ENCODE measurements at regions not wholly inside any gene's neighbourhood (a gene's known extent, or its start where the extent isn't known, plus 50 kb on each side); places are given as distances from the start of the nearest gene placed in this dataset.

- Histone ChIP-seq H3K9ac (ENCODE audit: insufficient read depth in 1 of 2, low read length in 2 of 2) (no peak overlapping the region), H3K36me3 (ENCODE audit: control insufficient read depth in 4 of 4, insufficient read depth in 4 of 4, low read length in 4 of 4) (no peaks in the 10 kb centered on the region), H3K4me1 (ENCODE audit: control insufficient read depth in 5 of 5, insufficient read depth in 5 of 5, low read length in 5 of 5) (no peaks in the 10 kb centered on the region), H3K27me3 (ENCODE audit: control insufficient read depth in 3 of 3, insufficient read depth in 3 of 3, low read length in 2 of 3) (no peaks in the 10 kb centered on the region), H3K27ac (ENCODE audit: low read depth in 1 of 2, low read length in 1 of 2) (no peak overlapping the region), H3K4me3 (no peak overlapping the region), H3K9me3 (ENCODE audit: control insufficient read depth in 4 of 4, insufficient read depth in 3 of 4, low read length in 3 of 4) (peaks cover 0 to 1% (median 0%) of the 10 kb centered on the region in 4 donors)
- 70 to 75% methylated on average over 5 of the region's 5 CpGs for WGBS, 2 donors
- no peak for TF ChIP-seq CTCF (IDR thresholded peaks at IDR 0.05; ENCODE audit: control extremely low read depth, extremely low read depth)
- ATAC-seq (ENCODE audit: insufficient read depth, low FRiP score): no peak
- DNase-seq: peak; percentile 57 to 82 (median 60)
Observed at GRCh38 chr10:105506262-105506661, 865.2 kb downstream of the SORCS3 start.

- no peak for TF ChIP-seq CTCF (IDR thresholded peaks at IDR 0.05; ENCODE audit: control extremely low read depth, extremely low read depth)
- Histone ChIP-seq H3K9me3 (ENCODE audit: control insufficient read depth in 4 of 4, insufficient read depth in 3 of 4, low read length in 3 of 4) (peaks cover 0 to 1% (median 0%) of the 10 kb centered on the region in 4 donors), H3K4me1 (ENCODE audit: control insufficient read depth in 5 of 5, insufficient read depth in 5 of 5, low read length in 5 of 5) (no peaks in the 10 kb centered on the region), H3K9ac (ENCODE audit: insufficient read depth in 1 of 2, low read length in 2 of 2) (no peak overlapping the region), H3K27ac (ENCODE audit: low read depth in 1 of 2, low read length in 1 of 2) (no peak overlapping the region), H3K4me3 (no peak overlapping the region), H3K36me3 (ENCODE audit: control insufficient read depth in 4 of 4, insufficient read depth in 4 of 4, low read length in 4 of 4) (no peaks in the 10 kb centered on the region), H3K27me3 (ENCODE audit: control insufficient read depth in 3 of 3, insufficient read depth in 3 of 3, low read length in 2 of 3) (no peaks in the 10 kb centered on the region)
- ATAC-seq (ENCODE audit: insufficient read depth, low FRiP score) (no peak), DNase-seq (no peak)
Observed at GRCh38 chr10:105503714-105504113, 862.6 kb downstream of the SORCS3 start.

GRCh38 chr10:105502058-105502457, 861.0 kb downstream of the SORCS3 start:
- H3K36me3 ChIP-seq (ENCODE audit: control insufficient read depth in 4 of 4, insufficient read depth in 4 of 4, low read length in 4 of 4): no peaks in the 10 kb centered on the region
- DNase-seq (no peak), ATAC-seq (ENCODE audit: insufficient read depth, low FRiP score) (no peak)
- no peak overlapping the region for H3K4me3 ChIP-seq
- H3K4me1 ChIP-seq (ENCODE audit: control insufficient read depth in 5 of 5, insufficient read depth in 5 of 5, low read length in 5 of 5): no peaks in the 10 kb centered on the region
- no peak for TF ChIP-seq CTCF (IDR thresholded peaks at IDR 0.05; ENCODE audit: control extremely low read depth, extremely low read depth)
- no peak overlapping the region for H3K9ac ChIP-seq (ENCODE audit: insufficient read depth in 1 of 2, low read length in 2 of 2)
- peaks cover 0 to 1% (median 0%) of the 10 kb centered on the region in 4 donors for H3K9me3 ChIP-seq (ENCODE audit: control insufficient read depth in 4 of 4, insufficient read depth in 3 of 4, low read length in 3 of 4)
- no peaks in the 10 kb centered on the region for H3K27me3 ChIP-seq (ENCODE audit: control insufficient read depth in 3 of 3, insufficient read depth in 3 of 3, low read length in 2 of 3)
- WGBS, 2 donors: 58 to 77% methylated on average over 3 of the region's 3 CpGs
- no peak overlapping the region for H3K27ac ChIP-seq (ENCODE audit: low read depth in 1 of 2, low read length in 1 of 2)

GRCh38 chr10:105494944-105495343, 853.9 kb downstream of the SORCS3 start:
- Histone ChIP-seq H3K27ac (ENCODE audit: low read depth in 1 of 2, low read length in 1 of 2) (no peak overlapping the region), H3K9ac (ENCODE audit: insufficient read depth in 1 of 2, low read length in 2 of 2) (no peak overlapping the region), H3K36me3 (ENCODE audit: control insufficient read depth in 4 of 4, insufficient read depth in 4 of 4, low read length in 4 of 4) (no peaks in the 10 kb centered on the region), H3K4me3 (no peak overlapping the region), H3K4me1 (ENCODE audit: control insufficient read depth in 5 of 5, insufficient read depth in 5 of 5, low read length in 5 of 5) (no peaks in the 10 kb centered on the region), H3K9me3 (ENCODE audit: control insufficient read depth in 4 of 4, insufficient read depth in 3 of 4, low read length in 3 of 4) (no peaks in the 10 kb centered on the region), H3K27me3 (ENCODE audit: control insufficient read depth in 3 of 3, insufficient read depth in 3 of 3, low read length in 2 of 3) (no peaks in the 10 kb centered on the region)
- ATAC-seq (ENCODE audit: insufficient read depth, low FRiP score) (no peak), DNase-seq (no peak)
- TF ChIP-seq CTCF (IDR thresholded peaks at IDR 0.05; ENCODE audit: control extremely low read depth, extremely low read depth): no peak
- 91 to 92% methylated on average over 4 of the region's 4 CpGs for WGBS, 2 donors

Measured in lung (tissue), 11 donors.